Natural killer cell (primary cell): ENCODE measurements at regions not wholly inside any gene's neighbourhood (a gene's known extent, or its start where the extent isn't known, plus 50 kb on each side); places are given as distances from the start of the nearest gene placed in this dataset.

ENCODE experiments used
- ATAC-seq, 3 donors: fragments of 150-1000 bp in 2 of 3; fragments of 200-7000 bp in 1 of 3; cut with Tn5 transposase; 1 replicate in 1 of 3; 2 replicates in 2 of 3; pipeline ENCODE4 v1.10.0; 2021; ENCODE audit warnings: mild to moderate bottlenecking in 2 of 3, moderate library complexity in 2 of 3
- DNase-seq, 2 donors: peaks; one replicate each; pipeline versions ENCODE4 v3.0.0 to v3.0.0-alpha.2; 2013 to 2021; ENCODE audit warnings: mixed read lengths in 1 of 2
- H3K27ac ChIP-seq: one replicate; pipeline ENCODE4 v1.5.1; 2013; ENCODE audit warnings: mild to moderate bottlenecking, low read length
- H3K27me3 ChIP-seq: one replicate; pipeline ENCODE4 v1.6.1; 2013; ENCODE audit warnings: low read length; ENCODE audit not compliant: control insufficient read depth, insufficient read depth
- H3K36me3 ChIP-seq: one replicate; pipeline ENCODE4 v1.6.1; 2013; ENCODE audit warnings: low read length; ENCODE audit not compliant: control insufficient read depth, insufficient read depth
- H3K4me1 ChIP-seq: one replicate; pipeline ENCODE4 v1.6.1; 2013; ENCODE audit warnings: low read length; ENCODE audit not compliant: control insufficient read depth, insufficient read depth
- H3K4me3 ChIP-seq: one replicate; pipeline ENCODE4 v1.5.1; 2013; ENCODE audit warnings: low read length
- H3K9me3 ChIP-seq: one replicate; pipeline ENCODE4 v1.6.1; 2013; ENCODE audit warnings: low read length; ENCODE audit not compliant: control insufficient read depth, insufficient read depth
- H3K27ac Mint-ChIP-seq, 2 donors: one replicate each; pipeline ENCODE4 v1.8.0; 2022; ENCODE audit warnings: mild to moderate bottlenecking in 2 of 2, mixed read lengths in 2 of 2, moderate library complexity in 1 of 2
- H3K27me3 Mint-ChIP-seq, 2 donors: one replicate each; pipeline ENCODE4 v1.8.0; 2022; ENCODE audit warnings: low read depth in 2 of 2, mixed read lengths in 2 of 2
- H3K36me3 Mint-ChIP-seq: one replicate; pipeline ENCODE4 v1.8.0; 2022; ENCODE audit warnings: mixed read lengths
- H3K4me1 Mint-ChIP-seq, 2 donors: one replicate each; pipeline ENCODE4 v1.8.0; 2022; ENCODE audit warnings: mixed read lengths in 2 of 2
- H3K4me3 Mint-ChIP-seq: one replicate; pipeline ENCODE4 v1.8.0; 2022; ENCODE audit warnings: mild to moderate bottlenecking, moderate library complexity, mixed read lengths
- H3K9me3 Mint-ChIP-seq, 2 donors: one replicate each; pipeline ENCODE4 v1.8.0; 2022; ENCODE audit warnings: mixed read lengths in 2 of 2
- CTCF ChIP-seq: fragments of 200-600 bp; IDR thresholded peaks from one replicate; pipeline ENCODE4 v1.8.0; 2022; ENCODE audit warnings: antibody characterized with exemption
- WGBS: methylation state at CpG from one replicate; pipeline ENCODE4 v1.1.7; 2013; ENCODE audit warnings: missing lambda C conversion rate; ENCODE audit not compliant: insufficient coverage; 5-methylcytosine and 5-hydroxymethylcytosine counted together
- intact Hi-C: fragments of 100-400 bp; cut with micrococcal nuclease; formaldehyde crosslinking; loops from one replicate; pipeline ENCODE4 v1.14.2; 2022

- 46% methylated on average over 1 of the region's 4 CpGs for WGBS
- H3K36me3 Mint-ChIP-seq: no peaks in the 10 kb centered on the region
- H3K4me3 Mint-ChIP-seq: no peak overlapping the region
- ATAC-seq: no peak
- intact Hi-C loops: no loop called here
- DNase-seq: no peak
- no peaks in the 10 kb centered on the region for H3K9me3 Mint-ChIP-seq
- no peaks in the 10 kb centered on the region for H3K27me3 Mint-ChIP-seq
- Histone ChIP-seq H3K4me3 (no peak overlapping the region), H3K9me3 (no peaks in the 10 kb centered on the region), H3K27ac (no peak overlapping the region), H3K27me3 (no peaks in the 10 kb centered on the region), H3K4me1 (peaks cover 4% of the 10 kb centered on the region), H3K36me3 (no peaks in the 10 kb centered on the region)
- no peak for TF ChIP-seq CTCF
- peaks cover 22 to 24% of the 10 kb centered on the region in 2 donors for H3K4me1 Mint-ChIP-seq
- H3K27ac Mint-ChIP-seq: no peak overlapping the region
Measured at GRCh38 chr2:36147670-36148390, 207.7 kb upstream of the CRIM1 start.

- H3K4me1 Mint-ChIP-seq: peaks cover 22 to 24% of the 10 kb centered on the region in 2 donors
- DNase-seq: no peak
- H3K4me3 Mint-ChIP-seq: peak overlapping the region; percentile 54
- no peak for TF ChIP-seq CTCF
- WGBS: 46% methylated on average over 5 of the region's 5 CpGs
- peak overlapping the region in 1 of 2 donors; percentile 45 for H3K27ac Mint-ChIP-seq
- no peak overlapping the region for H3K4me3 ChIP-seq
- no peaks in the 10 kb centered on the region for H3K27me3 ChIP-seq
- no peak overlapping the region for H3K27ac ChIP-seq
- no peak for ATAC-seq
- no peaks in the 10 kb centered on the region for H3K9me3 Mint-ChIP-seq
- H3K36me3 Mint-ChIP-seq: no peaks in the 10 kb centered on the region
- H3K4me1 ChIP-seq: peaks cover 4% of the 10 kb centered on the region
- H3K36me3 ChIP-seq: no peaks in the 10 kb centered on the region
- no peaks in the 10 kb centered on the region for H3K27me3 Mint-ChIP-seq
- intact Hi-C loops: no loop called here
- no peaks in the 10 kb centered on the region for H3K9me3 ChIP-seq
Measured at GRCh38 chr2:36146765-36147164, 208.8 kb upstream of the CRIM1 start.

GRCh38 chr2:36140391-36140790 lies 215.2 kb upstream of the CRIM1 start:
- Histone ChIP-seq H3K27ac (no peak overlapping the region), H3K4me3 (no peak overlapping the region), H3K36me3 (no peaks in the 10 kb centered on the region), H3K27me3 (no peaks in the 10 kb centered on the region), H3K4me1 (peaks cover 7% of the 10 kb centered on the region), H3K9me3 (no peaks in the 10 kb centered on the region)
- no peaks in the 10 kb centered on the region for H3K36me3 Mint-ChIP-seq
- DNase-seq (no peak), ATAC-seq (no peak)
- H3K4me3 Mint-ChIP-seq: no peak overlapping the region
- no peaks in the 10 kb centered on the region for H3K27me3 Mint-ChIP-seq
- TF ChIP-seq CTCF: no peak
- intact Hi-C loops: no loop called here
- H3K4me1 Mint-ChIP-seq: peaks cover 32% of the 10 kb centered on the region in 2 donors
- no peaks in the 10 kb centered on the region for H3K9me3 Mint-ChIP-seq
- H3K27ac Mint-ChIP-seq: no peak overlapping the region

GRCh38 chr2:36137612-36138011 lies 218.0 kb upstream of the CRIM1 start:
- Histone ChIP-seq H3K4me1 (peaks cover 7% of the 10 kb centered on the region), H3K9me3 (no peaks in the 10 kb centered on the region), H3K27me3 (no peaks in the 10 kb centered on the region), H3K4me3 (no peak overlapping the region), H3K27ac (no peak overlapping the region), H3K36me3 (no peaks in the 10 kb centered on the region)
- TF ChIP-seq CTCF: no peak
- no peaks in the 10 kb centered on the region for H3K36me3 Mint-ChIP-seq
- no peaks in the 10 kb centered on the region for H3K27me3 Mint-ChIP-seq
- peaks cover 30% of the 10 kb centered on the region in 2 donors for H3K4me1 Mint-ChIP-seq
- peak overlapping the region; percentile 57 for H3K4me3 Mint-ChIP-seq
- H3K27ac Mint-ChIP-seq: peak overlapping the region; percentile 52 to 72
- ATAC-seq: peak in 1 of 3 donors; percentile 72
- 43% methylated on average over 2 of the region's 3 CpGs for WGBS
- no peaks in the 10 kb centered on the region for H3K9me3 Mint-ChIP-seq
- peak in 1 of 2 donors; percentile 10 for DNase-seq
- intact Hi-C loops: no loop called here
